Trophoblast cell (in vitro differentiated cells and primary cell): ENCODE measurements at regions not wholly inside any gene's neighbourhood (a gene's known extent, or its start where the extent isn't known, plus 50 kb on each side); places are given as distances from the start of the nearest gene placed in this dataset.

ENCODE experiments used
- DNase-seq, 2 donors: peaks; one replicate each; pipeline ENCODE4 v3.0.0-alpha.2; 2016
- H2AFZ ChIP-seq: 2 replicates; pipeline ENCODE4 v1.6.1; 2013; ENCODE audit warnings: low read length, moderate library complexity, mild to moderate bottlenecking; ENCODE audit not compliant: insufficient read depth, poor library complexity
- H2AK5ac ChIP-seq: 2 replicates; pipeline ENCODE4 v1.6.1; 2013; ENCODE audit warnings: mild to moderate bottlenecking, low read length
- H2BK120ac ChIP-seq: 2 replicates; pipeline ENCODE4 v1.6.1; 2013; ENCODE audit warnings: low read length, mild to moderate bottlenecking, moderate library complexity; ENCODE audit not compliant: insufficient read depth, poor library complexity
- H2BK12ac ChIP-seq: 2 replicates; pipeline ENCODE4 v1.6.1; 2013; ENCODE audit warnings: mild to moderate bottlenecking, low read length, moderate library complexity
- H2BK5ac ChIP-seq: 2 replicates; pipeline ENCODE4 v1.6.1; 2013; ENCODE audit warnings: low read length, low read depth, moderate library complexity, mild to moderate bottlenecking; ENCODE audit not compliant: poor library complexity
- H3K14ac ChIP-seq: 2 replicates; pipeline ENCODE4 v1.6.1; 2013; ENCODE audit warnings: mild to moderate bottlenecking, low read length
- H3K18ac ChIP-seq: 2 replicates; pipeline ENCODE4 v1.6.1; 2013; ENCODE audit warnings: mild to moderate bottlenecking, low read length
- H3K23ac ChIP-seq: 2 replicates; pipeline ENCODE4 v1.6.1; 2013; ENCODE audit warnings: low read length
- H3K27ac ChIP-seq: 2 replicates; pipeline ENCODE4 v1.5.1; 2013; ENCODE audit warnings: low read depth, mild to moderate bottlenecking, inconsistent platforms, low read length, moderate library complexity
- H3K27me3 ChIP-seq: 2 replicates; pipeline ENCODE4 v1.6.1; 2013; ENCODE audit warnings: inconsistent platforms, mild to moderate bottlenecking, low read length, moderate library complexity; ENCODE audit not compliant: insufficient read depth
- H3K36me3 ChIP-seq, 2 experiments: 1 replicate in 1 of 2; 2 replicates in 1 of 2; pipeline ENCODE4 v1.6.1; 2013; ENCODE audit warnings: low read length in 2 of 2, mild to moderate bottlenecking in 2 of 2, moderate library complexity in 1 of 2; ENCODE audit not compliant: insufficient read depth in 2 of 2, control insufficient read depth in 1 of 2
- H3K4ac ChIP-seq: 2 replicates; pipeline ENCODE4 v1.6.1; 2013; ENCODE audit warnings: low read depth, mild to moderate bottlenecking, low read length, moderate library complexity
- H3K4me1 ChIP-seq, 2 experiments: 1 replicate in 1 of 2; 2 replicates in 1 of 2; pipeline ENCODE4 v1.6.1; 2013; ENCODE audit warnings: low read length in 2 of 2, mild to moderate bottlenecking in 2 of 2, moderate library complexity in 1 of 2; ENCODE audit not compliant: insufficient read depth in 2 of 2, control insufficient read depth in 1 of 2
- H3K4me2 ChIP-seq: 2 replicates; pipeline ENCODE4 v1.6.1; 2013; ENCODE audit warnings: inconsistent platforms, mild to moderate bottlenecking, low read length, moderate library complexity
- H3K4me3 ChIP-seq: 2 replicates; pipeline ENCODE4 v1.5.1; 2013; ENCODE audit warnings: mild to moderate bottlenecking, low read depth, low read length, inconsistent platforms
- H3K79me1 ChIP-seq: one replicate; pipeline ENCODE4 v1.6.1; 2013; ENCODE audit warnings: low read length
- H3K79me2 ChIP-seq: 2 replicates; pipeline ENCODE4 v1.6.1; 2013; ENCODE audit warnings: low read length, mild to moderate bottlenecking; ENCODE audit not compliant: control insufficient read depth, insufficient read depth, poor library complexity
- H3K9ac ChIP-seq: 2 replicates; pipeline ENCODE4 v1.6.1; 2013; ENCODE audit warnings: mild to moderate bottlenecking, low read length
- H3K9me3 ChIP-seq: 2 replicates; pipeline ENCODE4 v1.6.1; 2013; ENCODE audit warnings: low read depth, mild to moderate bottlenecking, control low read depth, inconsistent platforms, low read length; ENCODE audit not compliant: insufficient read depth
- H4K12ac ChIP-seq: 2 replicates; pipeline ENCODE4 v1.6.1; 2013; ENCODE audit warnings: low read depth, mild to moderate bottlenecking, low read length, moderate library complexity
- H4K8ac ChIP-seq: 2 replicates; pipeline ENCODE4 v1.6.1; 2013; ENCODE audit warnings: low read depth, mild to moderate bottlenecking, low read length, moderate library complexity
- H4K91ac ChIP-seq: one replicate; pipeline ENCODE4 v1.6.1; 2013; ENCODE audit warnings: low read depth, mild to moderate bottlenecking, low read length, moderate library complexity
- WGBS: extraction: QIAGEN DNeasy Blood & Tissue Kit; methylation state at CpG from one replicate; pipeline ENCODE4 v1.1.7; 2013; ENCODE audit warnings: missing lambda C conversion rate; ENCODE audit not compliant: insufficient read length, insufficient coverage; ENCODE audit errors: extremely low coverage; 5-methylcytosine and 5-hydroxymethylcytosine counted together

DNA sequence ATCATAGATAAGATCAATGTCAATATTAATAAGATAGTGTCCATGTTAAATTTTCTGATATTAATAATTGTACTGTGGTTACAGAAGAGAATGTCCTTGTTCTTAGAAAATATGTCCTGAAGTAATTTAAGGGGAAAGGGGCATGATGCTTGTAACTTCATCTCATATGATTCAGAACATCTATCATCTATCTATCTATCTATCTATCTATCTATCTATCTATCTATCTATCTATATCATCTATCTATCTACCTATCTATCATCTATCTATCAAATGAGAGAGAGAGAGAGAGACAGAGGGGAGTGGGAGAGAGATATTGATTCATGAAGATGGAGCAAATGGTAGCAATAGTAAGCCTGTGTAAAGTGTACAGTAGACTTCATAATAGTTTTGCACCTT, 124.8 kb upstream of the FAT1 start:
- no peak overlapping the region for H3K14ac ChIP-seq
- H2AFZ ChIP-seq = no peak overlapping the region
- no peak overlapping the region for H3K23ac ChIP-seq
- no peak overlapping the region for H2BK12ac ChIP-seq
- H3K4me3 ChIP-seq = no peak overlapping the region
- no peaks in the 10 kb centered on the region for H3K9me3 ChIP-seq
- H4K8ac ChIP-seq = no peak overlapping the region
- H2BK120ac ChIP-seq = no peak overlapping the region
- no peak for DNase-seq
- no peaks in the 10 kb centered on the region for H3K27me3 ChIP-seq
- no peaks in the 10 kb centered on the region for H3K36me3 ChIP-seq
- no peak overlapping the region for H3K18ac ChIP-seq
- H4K91ac ChIP-seq = no peak overlapping the region
- H3K9ac ChIP-seq = no peak overlapping the region
- H3K4me2 ChIP-seq = no peak overlapping the region
- H3K79me1 ChIP-seq = no peaks in the 10 kb centered on the region
- no peaks in the 10 kb centered on the region for H3K79me2 ChIP-seq
- no peak overlapping the region for H2AK5ac ChIP-seq
- no peak overlapping the region for H3K4ac ChIP-seq
- no peak overlapping the region for H4K12ac ChIP-seq
- no peak overlapping the region for H2BK5ac ChIP-seq
- H3K27ac ChIP-seq = no peak overlapping the region
- H3K4me1 ChIP-seq = peaks cover 0 to 4% of the 10 kb centered on the region in 2 experiments

DNA sequence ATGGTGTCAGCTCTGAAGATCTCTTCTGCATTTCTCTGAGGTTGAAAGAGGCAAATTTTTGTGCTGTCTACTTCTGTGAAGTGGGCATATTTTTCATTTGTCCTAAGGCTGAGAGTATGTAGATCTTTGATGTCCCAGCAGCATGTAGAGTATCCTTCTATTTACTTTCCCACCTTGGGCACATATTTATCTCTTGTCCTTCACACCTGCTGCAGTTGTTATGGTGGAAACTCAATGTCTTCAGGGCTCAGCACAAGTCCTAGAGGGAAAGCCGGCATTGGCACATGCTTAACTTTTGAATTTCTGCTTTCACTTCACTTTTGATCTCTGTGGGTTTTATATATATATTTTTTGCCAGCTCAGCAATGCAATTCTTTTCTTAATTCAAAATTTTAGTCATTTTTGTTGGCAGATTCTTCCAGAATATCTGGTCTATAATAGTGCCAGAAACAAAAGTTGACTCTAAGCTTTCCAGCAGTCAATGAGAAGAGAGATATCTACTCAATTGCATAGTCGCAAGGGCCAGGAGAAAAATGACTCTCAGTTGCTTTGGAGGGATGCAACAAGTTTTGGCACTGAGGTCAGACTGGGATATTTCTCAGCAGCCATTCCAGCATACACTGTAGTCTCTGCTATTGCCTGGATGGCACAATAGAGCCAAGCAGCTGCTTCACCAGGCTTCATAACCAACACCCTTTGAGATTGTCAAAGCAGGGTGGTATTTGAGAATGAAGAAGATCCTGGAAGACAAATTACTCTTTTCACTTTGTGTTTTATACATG, 127.8 kb upstream of the FAT1 start:
- Histone ChIP-seq H3K27me3 (no peaks in the 10 kb centered on the region), H3K9ac (no peak overlapping the region), H3K18ac (no peak overlapping the region), H3K4ac (no peak overlapping the region), H4K8ac (no peak overlapping the region), H2BK12ac (no peak overlapping the region), H4K12ac (no peak overlapping the region), H2BK120ac (no peak overlapping the region), H3K27ac (no peak overlapping the region), H2BK5ac (no peak overlapping the region), H3K4me1 (no peaks in the 10 kb centered on the region), H3K4me2 (no peak overlapping the region), H2AK5ac (no peak overlapping the region), H3K14ac (no peak overlapping the region), H3K79me1 (no peaks in the 10 kb centered on the region), H3K79me2 (no peaks in the 10 kb centered on the region), H3K36me3 (no peaks in the 10 kb centered on the region), H3K23ac (peak overlapping the region; percentile 7), H2AFZ (no peak overlapping the region), H3K4me3 (no peak overlapping the region), H4K91ac (no peak overlapping the region), H3K9me3 (no peaks in the 10 kb centered on the region)
- WGBS = no CpG with 5 or more reads among the region's 2 CpGs
- DNase-seq = no peak

DNA sequence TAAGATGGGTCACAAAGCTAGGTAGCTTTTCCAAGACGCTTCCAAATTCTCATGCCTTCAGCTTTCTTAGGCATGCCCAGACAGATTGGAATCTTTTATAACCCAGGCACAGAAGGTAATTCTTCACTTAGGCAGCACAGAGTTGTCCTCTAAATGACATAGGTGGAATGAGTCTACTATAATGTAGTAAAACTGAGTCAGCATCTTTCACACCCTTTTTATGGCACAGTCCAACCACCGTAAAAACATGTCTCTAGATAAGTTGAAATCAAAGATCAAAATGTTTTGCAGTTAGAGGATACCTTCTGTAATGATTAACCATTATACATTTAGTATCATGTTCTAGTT, 128.4 kb upstream of the FAT1 start:
- Histone ChIP-seq H4K91ac (no peak overlapping the region), H3K9me3 (no peaks in the 10 kb centered on the region)

DNA sequence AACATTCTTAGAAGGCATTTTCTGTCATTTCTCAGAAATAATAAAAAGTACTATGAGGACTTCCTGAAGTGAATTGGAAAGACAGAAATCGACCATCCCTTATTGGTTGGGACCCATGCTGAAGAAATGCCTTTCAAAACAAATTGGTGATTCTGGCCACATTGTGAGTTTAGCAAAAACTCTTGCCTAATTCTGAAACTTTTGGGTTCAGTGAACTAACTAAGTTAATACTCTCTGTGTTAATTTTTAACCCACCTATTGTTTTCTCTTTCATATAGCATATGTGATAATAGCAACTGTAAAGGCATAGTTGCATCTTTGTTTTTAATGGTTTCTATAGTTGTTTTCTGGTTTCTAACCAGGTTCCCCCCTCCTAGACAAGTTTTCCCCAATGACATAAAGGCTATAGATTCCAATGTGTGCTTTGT, 129.3 kb upstream of the FAT1 start:
- Histone ChIP-seq H2BK120ac (no peak overlapping the region), H2AK5ac (no peak overlapping the region), H3K4me3 (no peak overlapping the region), H2AFZ (no peak overlapping the region), H3K79me2 (no peaks in the 10 kb centered on the region), H3K23ac (no peak overlapping the region), H3K4me2 (no peak overlapping the region), H4K91ac (no peak overlapping the region), H3K79me1 (no peaks in the 10 kb centered on the region), H3K27me3 (no peaks in the 10 kb centered on the region), H3K4me1 (no peaks in the 10 kb centered on the region), H3K18ac (no peak overlapping the region), H3K14ac (no peak overlapping the region), H3K4ac (no peak overlapping the region), H4K12ac (no peak overlapping the region), H3K27ac (no peak overlapping the region), H4K8ac (no peak overlapping the region), H2BK5ac (no peak overlapping the region), H2BK12ac (no peak overlapping the region), H3K36me3 (no peaks in the 10 kb centered on the region), H3K9me3 (no peaks in the 10 kb centered on the region), H3K9ac (no peak overlapping the region)
- no CpG with 5 or more reads among the region's 1 CpG for WGBS
- DNase-seq = no peak

More for the DNA sequence above, 128.4 kb upstream of the FAT1 start:
- WGBS = no CpG with 5 or more reads among the region's 2 CpGs
- H3K23ac ChIP-seq = no peak overlapping the region
- no peak overlapping the region for H3K9ac ChIP-seq
- no peak overlapping the region for H3K4me3 ChIP-seq
- H4K12ac ChIP-seq = no peak overlapping the region
- H3K27me3 ChIP-seq = no peaks in the 10 kb centered on the region
- H3K4me1 ChIP-seq = no peaks in the 10 kb centered on the region
- H3K27ac ChIP-seq = no peak overlapping the region
- no peak overlapping the region for H3K4me2 ChIP-seq
- H3K36me3 ChIP-seq = no peaks in the 10 kb centered on the region
- H3K4ac ChIP-seq = no peak overlapping the region
- no peak overlapping the region for H2BK12ac ChIP-seq
- H4K8ac ChIP-seq = no peak overlapping the region
- no peak overlapping the region for H3K18ac ChIP-seq
- no peaks in the 10 kb centered on the region for H3K79me1 ChIP-seq
- no peak overlapping the region for H2BK120ac ChIP-seq
- H3K79me2 ChIP-seq = no peaks in the 10 kb centered on the region
- H2AK5ac ChIP-seq = no peak overlapping the region
- H3K14ac ChIP-seq = no peak overlapping the region
- no peak for DNase-seq
- no peak overlapping the region for H2BK5ac ChIP-seq
- no peak overlapping the region for H2AFZ ChIP-seq
